Upper lobe of right lung (tissue), 1 donor: ENCODE measurements at regions not wholly inside any gene's neighbourhood (a gene's known extent, or its start where the extent isn't known, plus 50 kb on each side); places are given as distances from the start of the nearest gene placed in this dataset.

Experiments
- ATAC-seq: fragments of 200-7000 bp; cut with Tn5 transposase; one replicate; pipeline ENCODE4 v1.9.1; 2020; ENCODE audit warnings: mild to moderate bottlenecking, moderate library complexity
- DNase-seq: peaks from one replicate; pipeline ENCODE4 v3.0.0-alpha.2; 2020
- H3K27ac ChIP-seq: fragments of 200-600 bp; one replicate; pipeline ENCODE4 v1.8.0; 2022
- H3K27me3 ChIP-seq: fragments of 200-600 bp; one replicate; pipeline ENCODE4 v1.8.0; 2022; ENCODE audit warnings: mild to moderate bottlenecking
- H3K36me3 ChIP-seq: fragments of 200-600 bp; one replicate; pipeline ENCODE4 v1.8.0; 2022
- H3K4me1 ChIP-seq: fragments of 200-600 bp; one replicate; pipeline ENCODE4 v1.8.0; 2022
- H3K4me3 ChIP-seq: fragments of 200-600 bp; one replicate; pipeline ENCODE4 v1.8.0; 2022; ENCODE audit warnings: mild to moderate bottlenecking
- H3K9me3 ChIP-seq: fragments of 200-600 bp; one replicate; pipeline ENCODE4 v1.8.0; 2022
- CTCF ChIP-seq: fragments of 200-600 bp; IDR thresholded peaks from one replicate; pipeline ENCODE4 v1.8.0; 2022; ENCODE audit warnings: antibody characterized with exemption
- intact Hi-C: fragments of 100-400 bp; cut with DNase I; formaldehyde crosslinking; loops from one replicate; pipeline ENCODE4 v1.11.0; 2022
- donor health status: DM: no; HTN: yes; CAD: no; lungs with severe emphysema.

GRCh38 chr15:69865369-69865768, 232.3 kb downstream of the TLE3 start:
- no peak overlapping the region for H3K4me3 ChIP-seq
- intact Hi-C loops, result no loop called here
- H3K27me3 ChIP-seq, result no peaks in the 10 kb centered on the region
- no peak overlapping the region for H3K27ac ChIP-seq
- no peaks in the 10 kb centered on the region for H3K4me1 ChIP-seq
- no peak for DNase-seq
- H3K9me3 ChIP-seq, result no peaks in the 10 kb centered on the region
- TF ChIP-seq CTCF, result no peak
- no peaks in the 10 kb centered on the region for H3K36me3 ChIP-seq
- ATAC-seq, result no peak

DNA sequence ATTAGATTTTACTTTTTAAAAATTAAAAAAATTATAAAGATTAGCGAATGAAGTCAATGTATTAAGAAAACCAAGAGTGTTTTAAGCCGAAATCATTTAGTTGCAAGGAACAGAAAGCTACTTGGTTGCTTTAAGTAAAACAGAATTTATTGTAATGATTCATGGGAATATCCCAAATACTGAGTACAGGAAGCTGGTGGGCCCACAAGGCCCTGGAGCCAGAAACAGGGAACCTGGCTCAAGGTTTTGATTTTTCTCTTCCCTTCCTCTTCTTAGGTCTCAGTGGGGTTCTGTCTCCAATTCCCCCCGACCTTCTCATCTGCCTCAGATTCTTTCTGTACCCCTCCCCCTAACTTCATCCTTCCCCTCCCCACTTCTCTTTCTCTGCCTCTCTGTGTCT, 229.0 kb downstream of the TLE3 start:
- TF ChIP-seq CTCF, result no peak
- Histone ChIP-seq H3K4me3 (no peak overlapping the region), H3K27ac (no peak overlapping the region), H3K9me3 (peaks cover 7% of the 10 kb centered on the region), H3K27me3 (no peaks in the 10 kb centered on the region), H3K4me1 (no peaks in the 10 kb centered on the region), H3K36me3 (no peaks in the 10 kb centered on the region)
- ATAC-seq (no peak), DNase-seq (no peak)
- intact Hi-C loops, result no loop called here

- intact Hi-C loops, result no loop called here
- ATAC-seq, result no peak
Observed at GRCh38 chr15:69869291-69869690, 228.4 kb downstream of the TLE3 start.

DNA sequence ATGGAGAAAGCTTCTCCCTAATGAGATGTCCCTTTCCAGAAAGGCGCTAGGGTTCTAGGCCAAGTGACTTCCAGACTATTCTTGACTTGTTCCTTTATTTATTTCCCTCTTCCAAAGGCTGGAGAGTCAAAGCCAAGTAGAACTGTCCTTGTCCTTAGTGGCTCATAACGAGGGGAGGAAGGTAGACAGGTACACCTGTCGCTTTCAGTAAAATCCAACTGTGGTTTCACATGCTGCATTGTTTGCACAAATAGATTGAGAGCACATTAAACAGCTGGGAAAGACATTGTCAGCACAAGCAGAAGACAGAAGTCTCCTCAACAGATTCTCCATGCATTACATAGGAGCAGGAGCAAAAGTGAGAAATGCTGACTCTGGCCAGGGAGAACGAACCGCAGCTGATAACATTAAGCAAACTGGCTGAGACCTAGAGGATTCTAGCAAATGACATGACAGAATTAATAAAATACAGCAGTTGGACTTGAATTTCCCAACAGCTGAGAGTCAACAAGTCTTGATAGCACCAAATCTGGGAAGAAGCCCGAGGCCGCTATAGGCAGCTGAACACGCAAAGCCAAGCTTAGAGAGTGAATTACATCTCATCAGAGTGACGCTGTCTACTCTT, 227.7 kb downstream of the TLE3 start:
- H3K9me3 ChIP-seq, result peaks cover 14% of the 10 kb centered on the region
- intact Hi-C loops, result no loop called here
- no peak overlapping the region for H3K27ac ChIP-seq
- H3K4me1 ChIP-seq, result no peaks in the 10 kb centered on the region
- H3K27me3 ChIP-seq, result no peaks in the 10 kb centered on the region
- no peak overlapping the region for H3K4me3 ChIP-seq
- ATAC-seq (no peak), DNase-seq (no peak)
- no peak for TF ChIP-seq CTCF
- no peaks in the 10 kb centered on the region for H3K36me3 ChIP-seq

More at GRCh38 chr15:69869291-69869690, 228.4 kb downstream of the TLE3 start:
- Histone ChIP-seq H3K9me3 (peaks cover 12% of the 10 kb centered on the region), H3K36me3 (no peaks in the 10 kb centered on the region), H3K27me3 (no peaks in the 10 kb centered on the region), H3K27ac (no peak overlapping the region), H3K4me1 (no peaks in the 10 kb centered on the region), H3K4me3 (no peak overlapping the region)
- no peak for DNase-seq
- TF ChIP-seq CTCF, result no peak

- H3K4me3 ChIP-seq, result no peak overlapping the region
- no peaks in the 10 kb centered on the region for H3K27me3 ChIP-seq
- no peak for TF ChIP-seq CTCF
- H3K27ac ChIP-seq, result no peak overlapping the region
- no peak for ATAC-seq
- intact Hi-C loops, result no loop called here
- no peaks in the 10 kb centered on the region for H3K4me1 ChIP-seq
- DNase-seq, result no peak
- peaks cover 14% of the 10 kb centered on the region for H3K9me3 ChIP-seq
- H3K36me3 ChIP-seq, result no peaks in the 10 kb centered on the region
Observed at GRCh38 chr15:69871511-69872134, 226.1 kb downstream of the TLE3 start.

GRCh38 chr15:69873807-69874206, 223.9 kb downstream of the TLE3 start:
- ATAC-seq, result no peak
- no peak for TF ChIP-seq CTCF
- no peak overlapping the region for H3K4me3 ChIP-seq
- no peaks in the 10 kb centered on the region for H3K4me1 ChIP-seq
- H3K27ac ChIP-seq, result no peak overlapping the region
- intact Hi-C loops, result no loop called here
- peaks cover 14% of the 10 kb centered on the region for H3K9me3 ChIP-seq
- H3K36me3 ChIP-seq, result no peaks in the 10 kb centered on the region
- no peaks in the 10 kb centered on the region for H3K27me3 ChIP-seq
- DNase-seq, result no peak
